SJSA1 (cell line): ENCODE measurements at regions not wholly inside any gene's neighbourhood (a gene's known extent, or its start where the extent isn't known, plus 50 kb on each side); places are given as distances from the start of the nearest gene placed in this dataset.

Source experiments
- DNase-seq, 2 experiments: peaks; one replicate each; pipeline ENCODE4 v3.0.0-alpha.2; 2015 to 2020; ENCODE audit warnings: low spot score in 2 of 2, low read depth in 1 of 2
- H3K27ac ChIP-seq: fragments of 250-450 bp; sonication (Bioruptor Pico); 2 replicates; pipeline ENCODE4 v1.5.1; 2020; ENCODE audit warnings: mild to moderate bottlenecking, moderate library complexity
- H3K27me3 ChIP-seq: fragments of 250-450 bp; sonication (Bioruptor Pico); replicated peaks from 2 replicates; pipeline ENCODE4 v1.5.1; 2020; ENCODE audit warnings: mild to moderate bottlenecking, moderate library complexity
- H3K36me3 ChIP-seq: fragments of 250-450 bp; sonication (Bioruptor Pico); 2 replicates; pipeline ENCODE4 v1.5.1; 2020; ENCODE audit warnings: mild to moderate bottlenecking
- H3K4me1 ChIP-seq: fragments of 250-450 bp; sonication (Bioruptor Pico); replicated peaks from 2 replicates; pipeline ENCODE4 v1.6.1; 2021; ENCODE audit warnings: mild to moderate bottlenecking
- H3K4me3 ChIP-seq: fragments of 250-450 bp; sonication (Bioruptor Pico); 2 replicates; pipeline ENCODE4 v1.5.1; 2020; ENCODE audit warnings: mild to moderate bottlenecking
- H3K9me3 ChIP-seq: fragments of 250-450 bp; sonication (Bioruptor Pico); replicated peaks from 2 replicates; pipeline ENCODE4 v1.5.1; 2020; ENCODE audit warnings: mild to moderate bottlenecking

GRCh38 chr2:53463806-53464726 is 303.5 kb upstream of the CHAC2 start:
- H3K27ac ChIP-seq: no peak overlapping the region
- no peak overlapping the region for H3K4me3 ChIP-seq
- no peaks in the 10 kb centered on the region for H3K9me3 ChIP-seq
- no peaks in the 10 kb centered on the region for H3K4me1 ChIP-seq
- H3K27me3 ChIP-seq: no peaks in the 10 kb centered on the region
- no peak for DNase-seq
- H3K36me3 ChIP-seq: no peaks in the 10 kb centered on the region

GRCh38 chr2:53460937-53461336 is 306.7 kb upstream of the CHAC2 start:
- Histone ChIP-seq H3K9me3 (no peaks in the 10 kb centered on the region), H3K4me1 (no peaks in the 10 kb centered on the region), H3K36me3 (no peaks in the 10 kb centered on the region), H3K27ac (no peak overlapping the region), H3K4me3 (no peak overlapping the region), H3K27me3 (no peaks in the 10 kb centered on the region)
- DNase-seq: no peak

GRCh38 chr2:53460347-53460746 is 307.3 kb upstream of the CHAC2 start:
- Histone ChIP-seq H3K4me3 (no peak overlapping the region), H3K27me3 (no peaks in the 10 kb centered on the region), H3K4me1 (no peaks in the 10 kb centered on the region), H3K27ac (no peak overlapping the region), H3K36me3 (no peaks in the 10 kb centered on the region), H3K9me3 (no peaks in the 10 kb centered on the region)
- no peak for DNase-seq

GRCh38 chr2:53455094-53455493 is 312.5 kb upstream of the CHAC2 start:
- no peak overlapping the region for H3K4me3 ChIP-seq
- H3K4me1 ChIP-seq: no peaks in the 10 kb centered on the region
- 0 out of 2 replicates have a peak, but pooled peaks cover 3% of the 10 kb centered on the region for H3K27me3 ChIP-seq
- no peak overlapping the region for H3K27ac ChIP-seq
- no peaks in the 10 kb centered on the region for H3K36me3 ChIP-seq
- no peaks in the 10 kb centered on the region for H3K9me3 ChIP-seq
- DNase-seq: no peak

- H3K27ac ChIP-seq: no peak overlapping the region
- H3K36me3 ChIP-seq: no peaks in the 10 kb centered on the region
- no peak for DNase-seq
- H3K9me3 ChIP-seq: no peaks in the 10 kb centered on the region
- no peak overlapping the region for H3K4me3 ChIP-seq
- H3K4me1 ChIP-seq: no peaks in the 10 kb centered on the region
- H3K27me3 ChIP-seq: 0 out of 2 replicates have a peak, but pooled peaks cover 4% of the 10 kb centered on the region
Observed at GRCh38 chr2:53452957-53453748, 314.5 kb upstream of the CHAC2 start.

- Histone ChIP-seq H3K9me3 (no peaks in the 10 kb centered on the region), H3K36me3 (no peaks in the 10 kb centered on the region), H3K4me1 (no peaks in the 10 kb centered on the region), H3K4me3 (no peak overlapping the region), H3K27ac (no peak overlapping the region), H3K27me3 (0 out of 2 replicates have a peak, but pooled peaks cover 4% of the 10 kb centered on the region)
- DNase-seq: no peak
Observed at GRCh38 chr2:53452400-53452799, 315.2 kb upstream of the CHAC2 start.

- H3K27me3 ChIP-seq: 0 out of 2 replicates have a peak, but pooled peaks cover 4% of the 10 kb centered on the region
- H3K4me3 ChIP-seq: no peak overlapping the region
Observed at GRCh38 chr2:53450923-53451322, 316.7 kb upstream of the CHAC2 start.

GRCh38 chr2:53448591-53448990 is 319.0 kb upstream of the CHAC2 start:
- H3K4me1 ChIP-seq: no peaks in the 10 kb centered on the region
- no peak for DNase-seq
- H3K9me3 ChIP-seq: no peaks in the 10 kb centered on the region
- H3K27me3 ChIP-seq: 0 out of 2 replicates have a peak, but pooled peaks cover 4% of the 10 kb centered on the region
- no peak overlapping the region for H3K4me3 ChIP-seq
- H3K36me3 ChIP-seq: no peaks in the 10 kb centered on the region
- no peak overlapping the region for H3K27ac ChIP-seq

More at GRCh38 chr2:53450923-53451322, 316.7 kb upstream of the CHAC2 start:
- Histone ChIP-seq H3K9me3 (no peaks in the 10 kb centered on the region), H3K27ac (no peak overlapping the region), H3K36me3 (no peaks in the 10 kb centered on the region), H3K4me1 (no peaks in the 10 kb centered on the region)
- no peak for DNase-seq

- H3K27me3 ChIP-seq: 0 out of 2 replicates have a peak, but pooled peaks cover 4% of the 10 kb centered on the region
- no peak overlapping the region for H3K27ac ChIP-seq
- no peak for DNase-seq
- no peaks in the 10 kb centered on the region for H3K36me3 ChIP-seq
- no peaks in the 10 kb centered on the region for H3K9me3 ChIP-seq
- H3K4me3 ChIP-seq: no peak overlapping the region
- H3K4me1 ChIP-seq: no peaks in the 10 kb centered on the region
Observed at GRCh38 chr2:53448086-53448485, 319.5 kb upstream of the CHAC2 start.

- DNase-seq: no peak
- Histone ChIP-seq H3K27ac (no peak overlapping the region), H3K4me1 (no peaks in the 10 kb centered on the region), H3K27me3 (0 out of 2 replicates have a peak, but pooled peaks cover 4% of the 10 kb centered on the region), H3K36me3 (no peaks in the 10 kb centered on the region), H3K9me3 (no peaks in the 10 kb centered on the region), H3K4me3 (no peak overlapping the region)
Observed at GRCh38 chr2:53445383-53446070, 322.1 kb upstream of the CHAC2 start.

GRCh38 chr2:53442783-53443182 is 324.8 kb upstream of the CHAC2 start:
- no peaks in the 10 kb centered on the region for H3K36me3 ChIP-seq
- no peaks in the 10 kb centered on the region for H3K9me3 ChIP-seq
- no peaks in the 10 kb centered on the region for H3K4me1 ChIP-seq
- no peak for DNase-seq
- H3K27me3 ChIP-seq: no peaks in the 10 kb centered on the region
- H3K4me3 ChIP-seq: no peak overlapping the region
- H3K27ac ChIP-seq: no peak overlapping the region

GRCh38 chr2:53442093-53442492 is 325.5 kb upstream of the CHAC2 start:
- Histone ChIP-seq H3K27me3 (no peaks in the 10 kb centered on the region), H3K9me3 (no peaks in the 10 kb centered on the region), H3K27ac (no peak overlapping the region), H3K36me3 (no peaks in the 10 kb centered on the region), H3K4me1 (no peaks in the 10 kb centered on the region), H3K4me3 (no peak overlapping the region)
- DNase-seq: no peak

GRCh38 chr2:53438692-53439091 is 328.9 kb upstream of the CHAC2 start:
- no peak overlapping the region for H3K4me3 ChIP-seq
- no peak for DNase-seq

More at GRCh38 chr2:53438692-53439091, 328.9 kb upstream of the CHAC2 start:
- H3K9me3 ChIP-seq: no peaks in the 10 kb centered on the region
- H3K4me1 ChIP-seq: no peaks in the 10 kb centered on the region
- no peaks in the 10 kb centered on the region for H3K36me3 ChIP-seq
- no peaks in the 10 kb centered on the region for H3K27me3 ChIP-seq
- no peak overlapping the region for H3K27ac ChIP-seq
